HepG2 (cell line): ENCODE measurements at regions not wholly inside any gene's neighbourhood (a gene's known extent, or its start where the extent isn't known, plus 50 kb on each side); places are given as distances from the start of the nearest gene placed in this dataset.

Source experiments
- ARNTL ChIP-seq: sonication (generic); formaldehyde crosslinking; IDR thresholded peaks from 2 replicates; pipeline ENCODE4 v1.4.0; 2020; ENCODE audit warnings: mild to moderate bottlenecking, missing genetic modification reagents
- CTCF ChIP-seq: sonication (generic); formaldehyde crosslinking; IDR thresholded peaks from 2 replicates; pipeline ENCODE4 v1.5.0; 2020; ENCODE audit warnings: mild to moderate bottlenecking, missing genetic modification reagents, moderate library complexity
- EP300 ChIP-seq, 3 experiments: sonication (generic) in 1 of 3; formaldehyde crosslinking in 1 of 3; IDR thresholded peaks; 2 replicates each; pipeline versions ENCODE4 v1.5.1 to v1.6.1; 2011 to 2020; ENCODE audit warnings: low read depth in 2 of 3, low read length in 2 of 3, borderline replicate concordance in 1 of 3, improper control_type of control experiment in 1 of 3, mild to moderate bottlenecking in 1 of 3, missing genetic modification reagents in 1 of 3, moderate library complexity in 1 of 3
- KAT8 ChIP-seq: IDR thresholded peaks from 2 replicates; pipeline ENCODE4 v1.6.1; 2016; ENCODE audit warnings: missing genetic modification reagents, missing compliant biosample characterization
- MAX ChIP-seq: IDR thresholded peaks from 2 replicates; pipeline ENCODE4 v1.6.1; 2012; ENCODE audit warnings: inconsistent platforms
- MTF1 ChIP-seq: sonication (generic); formaldehyde crosslinking; IDR thresholded peaks from 2 replicates; pipeline ENCODE4 v1.5.0; 2020; ENCODE audit warnings: missing genetic modification reagents
- POLR2A ChIP-seq, 2 experiments: IDR thresholded peaks; 2 replicates each; pipeline ENCODE4 v1.6.1; 2011; ENCODE audit warnings: low read depth in 2 of 2, low read length in 2 of 2, mild to moderate bottlenecking in 1 of 2, moderate library complexity in 1 of 2; ENCODE audit not compliant: insufficient read depth in 1 of 2
- PRMT3 ChIP-seq: sonication (generic); formaldehyde crosslinking; IDR thresholded peaks from 2 replicates; pipeline ENCODE4 v1.8.1; 2022; ENCODE audit warnings: low read depth, mild to moderate bottlenecking, moderate library complexity, missing genetic modification reagents, borderline replicate concordance
- TOE1 ChIP-seq: sonication (generic); formaldehyde crosslinking; IDR thresholded peaks from 2 replicates; pipeline ENCODE4 v1.4.0; 2020; ENCODE audit warnings: mild to moderate bottlenecking, missing genetic modification reagents
- ZBTB21 ChIP-seq: sonication (generic); formaldehyde crosslinking; IDR thresholded peaks from 2 replicates; pipeline ENCODE4 v1.4.0; 2020; ENCODE audit warnings: missing genetic modification reagents
- ZNF839 ChIP-seq: sonication (generic); formaldehyde crosslinking; IDR thresholded peaks from 2 replicates; pipeline ENCODE4 v1.4.0; 2020; ENCODE audit warnings: missing genetic modification reagents, mild to moderate bottlenecking, borderline replicate concordance

- TF ChIP-seq TOE1 (CRISPR knock-in tag) (no peak), POLR2A (IDR thresholded peaks at IDR 0.05; ENCODE audit: insufficient read depth in 1 of 2, low read depth in 2 of 2, low read length in 2 of 2) (no peak), MTF1 (CRISPR knock-in tag) (no peak), ZBTB21 (CRISPR knock-in tag) (no peak), CTCF (no peak), EP300 (IDR thresholded peaks at IDR 0.05; ENCODE audit: low read depth in 2 of 2, low read length in 2 of 2) (no peak), EP300 (CRISPR knock-in tag; IDR thresholded peaks at IDR 0.05; ENCODE audit: borderline replicate concordance) (no peak), PRMT3 (CRISPR knock-in tag) (no peak), ZNF839 (CRISPR knock-in tag) (no peak), ARNTL (no peak), MAX (no peak), KAT8 (no peak)
Observed at GRCh38 chr3:156611870-156612494, 57.1 kb upstream of the SSR3 start.
